Stomach (tissue), 4 donors: ENCODE measurements at regions not wholly inside any gene's neighbourhood (a gene's known extent, or its start where the extent isn't known, plus 50 kb on each side); places are given as distances from the start of the nearest gene placed in this dataset.

Experiments
- CTCF ChIP-seq, 7 experiments: fragments of 450-650 bp in 4 of 7; fragments of 200-600 bp in 3 of 7; sonication (generic) in 3 of 7; IDR thresholded peaks; one replicate each; pipeline ENCODE4 v1.5.1; 2016 to 2019; ENCODE audit warnings: antibody characterized with exemption in 7 of 7, control low read depth in 2 of 7, mild to moderate bottlenecking in 1 of 7
- EP300 ChIP-seq: sonication (generic); formaldehyde crosslinking; IDR thresholded peaks from one replicate; pipeline ENCODE4 v1.6.1; 2017; ENCODE audit warnings: antibody characterized with exemption
- POLR2A ChIP-seq, 4 donors: fragments of 450-650 bp; IDR thresholded peaks; one replicate each; pipeline ENCODE4 v1.6.1; 2016; ENCODE audit warnings: antibody characterized with exemption in 4 of 4, control low read depth in 2 of 4, mild to moderate bottlenecking in 1 of 4, moderate library complexity in 1 of 4
- POLR2AphosphoS5 ChIP-seq, 3 donors: sonication (generic); formaldehyde crosslinking; IDR thresholded peaks; one replicate each; pipeline ENCODE4 v1.6.1; 2016; ENCODE audit warnings: antibody characterized with exemption in 3 of 3

DNA sequence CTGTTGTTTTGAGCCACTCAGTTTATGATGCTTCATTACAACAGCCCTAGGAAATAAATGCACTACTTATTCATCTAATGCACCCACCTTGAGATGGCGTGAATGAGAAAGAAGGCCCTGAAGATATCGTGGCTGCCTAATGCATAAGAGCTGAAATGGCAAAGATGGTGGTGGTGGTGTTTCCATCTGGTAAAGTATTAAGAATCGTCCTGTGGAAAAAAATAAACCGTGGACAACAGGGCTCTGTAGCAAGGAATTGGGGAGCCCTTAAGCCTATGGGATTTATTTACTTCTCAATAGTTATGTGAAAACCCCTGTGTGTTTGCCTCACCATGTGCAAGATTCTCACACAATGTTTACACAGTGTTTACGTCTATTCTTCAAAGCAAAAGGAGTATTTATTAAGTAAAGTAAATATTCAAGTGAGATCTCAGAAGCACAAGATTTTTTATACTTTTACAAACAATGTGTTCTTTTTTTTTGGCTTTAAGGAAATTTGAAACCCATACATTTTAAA, 1555.2 kb upstream of the FLRT2 start:
- TF ChIP-seq CTCF (IDR thresholded peaks at IDR 0.05) (no peak), POLR2AphosphoS5 (IDR thresholded peaks at IDR 0.05) (no peak), POLR2A (IDR thresholded peaks at IDR 0.05) (no peak), EP300 (no peak)
